Activated T-helper 1 cell treated with anti-CD3 and anti-CD28 coated beads, Interleukin-12 subunit alpha, Interleukin-12 subunit beta, Interleukin-2, Interleukin-4 antibody, amounts not matched to agents 30 ng/mL and 10 ng/mL and 1 ng/mL, durations not matched to agents 14 hours and 24 hours and 36 hours (primary cell): ENCODE measurements at regions not wholly inside any gene's neighbourhood (a gene's known extent, or its start where the extent isn't known, plus 50 kb on each side); places are given as distances from the start of the nearest gene placed in this dataset.

ENCODE experiments used
- DNase-seq: peaks from one replicate; pipeline ENCODE4 v3.0.0; 2021; ENCODE audit warnings: low spot score
- H3K27ac Mint-ChIP-seq: one replicate; pipeline ENCODE4 v1.8.0; 2021; ENCODE audit warnings: mild to moderate bottlenecking, mixed read lengths
- H3K27me3 Mint-ChIP-seq: one replicate; pipeline ENCODE4 v1.8.0; 2022; ENCODE audit warnings: mild to moderate bottlenecking, moderate library complexity, mixed read lengths; ENCODE audit not compliant: insufficient read depth
- H3K36me3 Mint-ChIP-seq: one replicate; pipeline ENCODE4 v1.8.0; 2021; ENCODE audit warnings: low read depth, mixed read lengths
- H3K4me1 Mint-ChIP-seq: one replicate; pipeline ENCODE4 v1.8.0; 2021; ENCODE audit warnings: low read depth, mixed read lengths
- H3K4me3 Mint-ChIP-seq: one replicate; pipeline ENCODE4 v1.8.0; 2021; ENCODE audit warnings: mild to moderate bottlenecking, moderate library complexity, mixed read lengths
- H3K9me3 Mint-ChIP-seq: one replicate; pipeline ENCODE4 v1.8.0; 2021; ENCODE audit warnings: mixed read lengths
- intact Hi-C: fragments of 100-400 bp; cut with micrococcal nuclease; formaldehyde crosslinking; loops from one replicate; pipeline ENCODE4 v1.15.1; 2024

DNA sequence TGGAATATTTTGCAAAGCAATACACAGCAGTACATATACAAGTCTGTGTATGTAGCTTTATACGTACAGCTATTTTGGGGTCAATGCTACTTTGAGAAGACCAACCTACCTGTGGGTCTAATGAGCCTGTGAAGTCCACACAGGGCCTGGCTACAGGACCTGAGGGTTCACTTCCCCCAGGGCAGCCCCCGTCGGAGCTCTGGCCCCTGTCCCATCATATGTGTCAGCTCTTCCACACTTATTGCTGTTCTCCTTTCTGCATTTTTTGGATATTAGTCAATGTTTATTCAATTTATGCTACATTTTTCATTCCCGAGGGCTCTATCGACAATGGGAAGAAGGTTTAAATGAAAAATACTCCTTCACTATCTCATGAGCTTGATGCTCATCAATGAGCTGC, 1473.6 kb downstream of the BRD1 start:
- no peaks in the 10 kb centered on the region for H3K9me3 Mint-ChIP-seq
- H3K4me3 Mint-ChIP-seq = no peak overlapping the region
- no peaks in the 10 kb centered on the region for H3K4me1 Mint-ChIP-seq
- no peaks in the 10 kb centered on the region for H3K36me3 Mint-ChIP-seq
- H3K27ac Mint-ChIP-seq = no peak overlapping the region
- no peaks in the 10 kb centered on the region for H3K27me3 Mint-ChIP-seq
- intact Hi-C loops = no loop called here
- no peak for DNase-seq

DNA sequence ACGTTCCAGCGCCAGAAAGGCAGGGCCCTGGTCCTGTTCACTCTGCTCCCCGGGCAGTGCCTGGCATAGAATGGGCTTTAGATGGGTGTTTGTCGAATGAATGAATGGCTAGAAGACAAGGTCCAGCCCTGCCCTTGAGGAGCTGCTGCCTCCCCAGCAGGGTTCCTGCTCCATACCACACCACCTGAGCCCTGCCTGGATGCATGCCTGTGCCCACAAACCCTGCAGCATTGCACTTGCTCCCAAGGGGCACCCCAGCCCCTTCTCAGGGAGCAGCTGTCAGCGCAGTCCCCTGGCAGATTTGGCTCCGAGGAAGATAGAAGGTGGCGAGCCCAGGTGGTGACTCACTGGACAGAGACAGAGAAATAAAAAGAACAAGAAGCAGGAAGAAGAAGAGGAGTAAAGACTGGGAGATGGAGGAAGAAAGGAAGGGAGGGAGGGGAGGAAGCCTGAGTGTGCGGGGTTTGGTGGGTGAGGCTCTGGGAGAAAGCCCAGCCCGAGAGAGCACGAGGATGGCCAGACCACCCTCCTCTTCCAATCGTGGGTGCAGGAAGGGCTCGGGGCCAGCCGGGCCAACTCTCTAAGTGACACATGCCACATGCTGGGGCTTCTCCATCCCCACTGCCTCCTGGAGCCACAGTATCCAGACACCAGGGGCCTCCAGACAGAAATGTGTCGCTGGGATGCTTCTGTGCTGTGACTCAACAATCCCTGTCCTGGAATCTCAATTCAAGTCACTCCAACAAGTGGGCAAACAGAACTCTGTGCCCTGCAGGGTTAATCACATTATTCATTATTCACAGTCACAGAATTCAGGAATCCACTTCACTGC, 1474.3 kb downstream of the BRD1 start:
- no peaks in the 10 kb centered on the region for H3K27me3 Mint-ChIP-seq
- H3K4me1 Mint-ChIP-seq = no peaks in the 10 kb centered on the region
- no peak overlapping the region for H3K27ac Mint-ChIP-seq
- intact Hi-C loops = no loop called here
- no peak for DNase-seq
- H3K36me3 Mint-ChIP-seq = no peaks in the 10 kb centered on the region
- H3K4me3 Mint-ChIP-seq = no peak overlapping the region
- H3K9me3 Mint-ChIP-seq = no peaks in the 10 kb centered on the region

DNA sequence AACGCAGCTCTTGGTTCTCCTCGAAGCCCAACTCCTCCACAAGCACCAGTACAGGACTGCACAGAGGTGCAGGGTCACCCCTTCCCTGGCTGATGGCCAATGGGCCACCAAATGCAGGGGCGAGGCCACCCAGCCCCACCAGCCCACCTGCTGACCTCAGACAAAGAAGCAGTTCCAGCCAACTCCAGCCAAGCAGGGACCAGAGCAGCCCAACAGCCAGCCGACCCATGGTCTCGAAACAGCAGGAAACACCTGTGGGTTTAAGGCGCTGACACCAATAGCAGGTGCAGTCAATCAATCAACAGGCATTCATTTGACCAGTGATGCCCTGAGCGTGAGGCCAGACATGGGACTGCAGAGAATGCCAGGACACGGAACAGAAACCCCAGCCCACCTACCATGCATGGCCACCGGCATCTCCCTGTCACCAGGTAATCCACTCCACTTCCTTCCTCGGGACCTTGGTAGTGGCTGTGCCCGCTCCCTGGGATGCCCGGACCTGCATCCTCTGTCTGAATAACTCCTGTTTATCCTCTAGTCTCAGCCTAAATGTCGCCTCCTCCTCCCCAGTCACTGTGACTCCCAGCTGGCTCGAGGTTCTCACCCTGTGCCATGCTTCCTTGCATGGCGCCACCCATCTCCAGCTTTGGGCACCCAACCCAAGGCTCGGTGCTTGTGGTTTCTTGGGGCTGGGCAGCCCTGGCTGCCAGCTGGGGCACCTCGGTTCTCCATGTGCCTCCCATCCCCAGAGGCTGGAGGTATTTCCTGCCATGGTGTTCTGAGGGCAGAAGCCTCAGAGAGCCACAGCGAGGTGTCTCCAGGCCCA, 1475.4 kb downstream of the BRD1 start:
- DNase-seq = no peak
- Mint-ChIP-seq H3K9me3 (no peaks in the 10 kb centered on the region), H3K27ac (no peak overlapping the region), H3K27me3 (no peaks in the 10 kb centered on the region), H3K36me3 (no peaks in the 10 kb centered on the region), H3K4me1 (no peaks in the 10 kb centered on the region), H3K4me3 (no peak overlapping the region)
- intact Hi-C loops = no loop called here

DNA sequence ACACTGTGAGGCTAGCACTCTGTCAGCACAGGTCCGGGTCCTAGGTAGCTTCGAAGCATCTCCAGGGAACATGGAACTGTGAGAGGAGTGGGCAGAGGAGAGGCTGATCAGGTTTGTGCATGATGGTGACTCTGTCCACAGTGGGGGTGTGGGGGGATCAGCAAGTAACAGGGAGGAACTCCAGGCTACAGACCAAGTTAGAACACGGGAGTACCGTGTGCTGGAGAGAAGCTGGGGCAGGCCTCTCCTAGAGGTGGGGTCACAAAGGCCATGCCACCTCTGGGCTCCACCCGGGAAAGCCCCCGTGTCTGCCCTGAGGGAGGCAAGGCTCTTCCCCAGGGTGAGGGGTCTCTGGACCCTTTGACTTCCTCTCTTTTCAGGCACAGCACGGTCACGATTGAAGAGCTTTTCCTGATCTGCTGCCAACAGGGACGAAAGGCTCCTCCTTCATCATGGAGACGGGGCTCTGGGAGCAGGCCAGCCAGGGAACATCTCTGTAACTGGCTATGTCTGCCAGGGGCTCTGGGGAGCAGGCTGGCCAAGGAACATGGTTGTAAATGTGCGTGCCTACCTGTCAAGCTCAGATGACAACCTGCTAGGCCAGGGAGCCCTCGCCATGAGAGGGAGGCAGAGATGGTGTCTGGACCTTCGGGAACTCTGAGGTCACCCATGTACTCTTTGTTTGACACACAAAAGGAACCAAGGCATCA, 1476.1 kb downstream of the BRD1 start:
- Mint-ChIP-seq H3K36me3 (no peaks in the 10 kb centered on the region), H3K27me3 (no peaks in the 10 kb centered on the region), H3K4me1 (no peaks in the 10 kb centered on the region), H3K4me3 (no peak overlapping the region), H3K9me3 (no peaks in the 10 kb centered on the region), H3K27ac (no peak overlapping the region)
- intact Hi-C loops = no loop called here
- no peak for DNase-seq

DNA sequence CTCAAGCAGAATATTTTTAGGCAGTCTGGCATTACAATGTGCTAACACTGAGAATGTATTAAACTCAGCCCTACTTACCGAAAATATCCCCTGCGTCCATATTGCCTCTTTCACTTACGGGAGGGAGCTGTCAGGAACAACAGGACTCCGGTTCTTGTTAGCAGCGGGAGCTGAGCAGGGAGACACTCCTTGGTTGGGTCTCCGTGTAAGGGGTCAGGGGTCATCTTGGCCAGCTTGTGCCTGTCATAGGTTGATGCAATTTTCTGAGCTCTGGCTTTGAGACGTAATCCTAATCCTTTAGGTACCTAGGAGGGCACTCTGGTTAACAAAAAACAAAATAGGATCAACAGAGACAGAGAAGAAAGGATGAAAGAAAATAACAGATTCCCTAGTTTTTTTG, 1477.2 kb downstream of the BRD1 start:
- Mint-ChIP-seq H3K4me1 (no peaks in the 10 kb centered on the region), H3K27me3 (no peaks in the 10 kb centered on the region), H3K36me3 (no peaks in the 10 kb centered on the region), H3K27ac (no peak overlapping the region), H3K9me3 (no peaks in the 10 kb centered on the region), H3K4me3 (no peak overlapping the region)
- DNase-seq = no peak
- intact Hi-C loops = no loop called here

DNA sequence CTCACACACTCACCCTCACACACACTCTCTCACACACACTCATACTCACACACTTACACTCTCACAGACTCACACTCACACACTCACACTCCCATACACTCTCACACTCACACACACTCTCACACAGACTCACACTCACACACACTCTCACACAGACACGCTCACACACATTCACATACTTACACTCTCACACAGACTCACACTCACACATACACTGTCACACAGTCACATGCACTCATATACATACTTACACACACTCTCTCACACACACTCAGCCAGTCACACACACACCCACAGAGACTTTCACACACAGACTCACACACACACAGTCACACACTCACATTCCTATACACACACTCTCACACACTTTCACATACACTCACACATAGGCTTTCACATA, 1478.8 kb downstream of the BRD1 start:
- Mint-ChIP-seq H3K4me1 (no peaks in the 10 kb centered on the region), H3K4me3 (no peak overlapping the region), H3K27me3 (no peaks in the 10 kb centered on the region), H3K27ac (no peak overlapping the region), H3K9me3 (no peaks in the 10 kb centered on the region), H3K36me3 (no peaks in the 10 kb centered on the region)
- intact Hi-C loops = no loop called here
- DNase-seq = no peak

DNA sequence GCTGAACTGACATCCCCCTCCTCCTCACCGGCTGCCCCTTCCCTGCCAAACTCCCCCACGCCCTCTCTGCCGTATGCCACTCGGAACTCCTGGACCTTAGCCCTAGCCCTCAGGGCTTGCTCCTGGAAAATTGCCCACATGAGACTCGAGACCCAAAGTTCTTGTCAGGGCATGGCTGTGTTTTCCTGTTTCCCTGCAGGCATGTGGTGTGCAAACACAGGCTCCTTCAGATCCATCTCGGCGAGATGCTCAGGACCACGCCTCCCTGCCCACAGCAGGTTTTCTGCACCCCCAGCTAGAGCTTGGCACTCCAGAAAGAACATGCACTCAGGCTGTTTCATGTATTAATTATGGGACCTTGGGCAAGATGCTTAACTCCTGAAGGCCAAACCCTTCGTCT, 1480.4 kb downstream of the BRD1 start:
- Mint-ChIP-seq H3K4me1 (no peaks in the 10 kb centered on the region), H3K27me3 (no peaks in the 10 kb centered on the region), H3K27ac (no peak overlapping the region), H3K36me3 (no peaks in the 10 kb centered on the region), H3K9me3 (no peaks in the 10 kb centered on the region), H3K4me3 (no peak overlapping the region)
- intact Hi-C loops = no loop called here
- no peak for DNase-seq

DNA sequence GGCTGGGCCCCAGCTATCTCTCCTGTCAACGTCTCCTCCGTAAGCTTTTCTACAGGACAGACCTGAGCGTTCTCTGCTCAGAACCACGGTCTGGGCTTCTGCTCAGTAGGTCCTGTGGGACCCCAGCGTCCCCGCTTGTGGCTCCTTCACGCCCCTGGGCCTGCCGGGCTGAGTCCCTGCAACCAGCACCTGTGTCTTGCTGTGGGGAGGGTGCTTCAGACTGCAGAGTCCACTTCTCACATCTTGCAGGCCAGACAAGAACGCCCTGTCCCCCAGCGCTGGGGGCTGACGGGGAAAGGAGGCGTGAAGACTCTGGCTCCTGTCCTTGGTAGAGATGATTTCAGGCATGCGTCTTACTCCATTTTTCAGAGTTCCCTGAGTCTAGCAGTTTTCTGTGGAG, 1480.8 kb downstream of the BRD1 start:
- Mint-ChIP-seq H3K4me1 (no peaks in the 10 kb centered on the region), H3K36me3 (no peaks in the 10 kb centered on the region), H3K27ac (no peak overlapping the region), H3K4me3 (no peak overlapping the region), H3K27me3 (no peaks in the 10 kb centered on the region), H3K9me3 (no peaks in the 10 kb centered on the region)
- DNase-seq = no peak
- intact Hi-C loops = no loop called here

DNA sequence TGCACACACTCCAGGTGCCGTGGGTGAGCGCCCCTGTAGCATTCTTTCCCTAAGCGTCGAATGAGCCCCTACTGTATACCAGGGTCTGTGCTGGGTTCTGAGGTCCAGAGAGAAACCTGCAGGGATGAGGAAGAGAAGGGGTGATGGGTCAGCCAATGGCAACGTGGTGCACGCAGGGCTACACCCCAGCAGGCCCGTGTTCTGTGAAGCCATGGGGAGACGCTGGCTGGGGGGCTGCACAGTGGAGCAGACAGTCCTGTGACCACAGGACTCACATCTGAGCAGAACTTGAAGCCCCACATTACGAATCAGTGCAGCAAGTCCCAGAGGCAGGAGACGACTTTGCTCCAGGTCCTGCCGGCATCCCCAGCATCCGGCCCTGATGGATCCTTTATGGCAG, 1481.4 kb downstream of the BRD1 start:
- DNase-seq = no peak
- intact Hi-C loops = no loop called here
- Mint-ChIP-seq H3K27ac (no peak overlapping the region), H3K36me3 (no peaks in the 10 kb centered on the region), H3K4me3 (no peak overlapping the region), H3K27me3 (peaks cover 2% of the 10 kb centered on the region), H3K9me3 (no peaks in the 10 kb centered on the region), H3K4me1 (no peaks in the 10 kb centered on the region)

DNA sequence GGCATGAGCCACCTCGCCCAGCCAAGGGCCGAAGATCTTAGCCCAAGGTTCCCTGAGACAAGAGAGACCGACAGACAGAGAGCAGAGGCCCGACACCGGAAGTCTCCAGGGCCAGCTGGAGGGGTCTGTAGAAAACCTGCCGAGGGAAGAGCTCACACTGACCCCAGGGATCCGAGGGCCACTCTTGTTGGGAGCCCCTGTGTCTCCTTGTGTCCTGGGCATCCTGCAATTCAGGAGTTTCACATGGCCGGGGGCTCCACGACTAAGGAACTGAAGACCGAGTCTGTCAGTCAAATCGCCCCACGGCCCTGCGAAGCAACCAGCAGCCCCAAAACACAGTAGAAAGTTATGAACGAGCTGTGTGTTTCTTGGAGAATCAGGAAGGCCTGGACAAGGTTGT, 1482.0 kb downstream of the BRD1 start:
- peaks cover 2% of the 10 kb centered on the region for H3K27me3 Mint-ChIP-seq
- no peaks in the 10 kb centered on the region for H3K36me3 Mint-ChIP-seq
- H3K9me3 Mint-ChIP-seq = no peaks in the 10 kb centered on the region
- DNase-seq = no peak
- H3K4me3 Mint-ChIP-seq = no peak overlapping the region
- intact Hi-C loops = no loop called here
- no peaks in the 10 kb centered on the region for H3K4me1 Mint-ChIP-seq
- no peak overlapping the region for H3K27ac Mint-ChIP-seq

DNA sequence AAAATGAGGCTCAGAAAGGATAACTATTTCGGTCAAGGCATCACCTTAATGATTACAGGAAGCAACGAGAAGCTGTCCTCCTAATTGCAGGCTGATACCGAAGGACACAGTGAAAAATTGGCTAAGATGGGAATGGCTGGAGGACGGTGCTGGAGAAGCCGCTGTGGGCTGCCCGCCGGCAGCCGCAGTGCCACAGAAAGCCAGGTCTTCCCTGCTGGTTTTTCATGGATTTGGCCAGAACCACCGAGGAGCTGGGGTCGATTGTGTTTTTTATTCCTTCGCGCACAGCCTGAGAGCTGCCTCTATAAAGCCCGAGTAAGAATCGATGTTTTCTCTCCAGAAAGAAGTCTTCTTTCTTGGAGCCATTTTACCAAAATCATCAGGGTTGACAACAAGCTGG, 1484.2 kb downstream of the BRD1 start:
- intact Hi-C loops = no loop called here
- H3K27me3 Mint-ChIP-seq = peaks cover 2% of the 10 kb centered on the region
- DNase-seq = no peak
- no peaks in the 10 kb centered on the region for H3K4me1 Mint-ChIP-seq
- no peaks in the 10 kb centered on the region for H3K36me3 Mint-ChIP-seq
- H3K27ac Mint-ChIP-seq = no peak overlapping the region
- H3K9me3 Mint-ChIP-seq = no peaks in the 10 kb centered on the region
- H3K4me3 Mint-ChIP-seq = no peak overlapping the region

DNA sequence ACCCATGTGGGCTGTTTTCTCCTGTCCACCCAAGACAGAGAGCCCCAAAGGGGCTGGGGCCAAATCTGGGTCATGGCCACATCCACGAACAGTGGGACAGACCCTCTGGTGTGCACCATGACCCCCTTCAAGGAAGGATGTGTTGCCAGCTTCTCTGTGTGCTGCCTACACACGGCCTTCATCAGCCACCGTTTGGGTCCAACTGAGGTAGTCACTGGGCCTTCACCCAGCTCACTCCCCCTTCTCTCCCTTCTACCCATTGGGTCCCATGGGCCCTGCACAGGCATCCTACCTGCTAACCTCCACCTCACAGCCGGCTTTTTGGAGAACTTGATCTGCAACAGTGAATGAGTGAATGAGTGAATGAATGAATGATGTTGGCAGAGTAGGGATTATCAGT, 1484.9 kb downstream of the BRD1 start:
- Mint-ChIP-seq H3K36me3 (no peaks in the 10 kb centered on the region), H3K4me3 (no peak overlapping the region), H3K9me3 (no peaks in the 10 kb centered on the region), H3K4me1 (no peaks in the 10 kb centered on the region), H3K27ac (no peak overlapping the region), H3K27me3 (peaks cover 2% of the 10 kb centered on the region)
- DNase-seq = no peak
- intact Hi-C loops = no loop called here

DNA sequence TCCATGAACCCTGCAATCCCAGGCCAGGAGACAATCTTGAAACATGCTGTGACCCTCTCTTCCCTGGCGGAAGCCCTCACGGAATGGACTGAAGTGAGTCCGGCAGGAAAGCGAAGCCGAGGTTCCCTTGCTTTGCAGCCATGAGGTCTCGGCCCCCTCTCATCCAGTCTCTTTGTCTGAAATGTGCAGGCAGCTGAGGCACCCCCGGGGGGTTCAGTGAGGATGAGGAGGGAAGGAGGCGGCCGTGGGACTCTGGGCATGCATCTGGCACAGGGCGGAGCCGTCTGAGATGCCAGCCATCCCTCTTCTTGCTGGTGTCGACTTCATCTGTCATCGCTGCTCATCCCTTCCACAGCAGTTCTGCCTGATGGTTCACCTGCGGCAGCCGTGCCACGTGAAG, 1485.7 kb downstream of the BRD1 start:
- Mint-ChIP-seq H3K36me3 (no peaks in the 10 kb centered on the region), H3K4me3 (no peak overlapping the region), H3K9me3 (no peaks in the 10 kb centered on the region), H3K27me3 (peaks cover 2% of the 10 kb centered on the region), H3K27ac (no peak overlapping the region), H3K4me1 (no peaks in the 10 kb centered on the region)
- intact Hi-C loops = no loop called here
- DNase-seq = no peak
